Esophagus muscularis mucosa (tissue), 4 donors: ENCODE measurements at regions not wholly inside any gene's neighbourhood (a gene's known extent, or its start where the extent isn't known, plus 50 kb on each side); places are given as distances from the start of the nearest gene placed in this dataset.

Experiments
- DNase-seq: peaks from one replicate; pipeline ENCODE4 v3.0.0-alpha.2; 2017; ENCODE audit errors: extremely low spot score
- H3K27ac ChIP-seq, 4 donors: fragments of 200-600 bp; sonication (generic); replicated peaks in 1 of 4; 1 replicate in 3 of 4; 2 replicates in 1 of 4; pipeline ENCODE4 v1.5.1; 2016 to 2019; ENCODE audit warnings: mild to moderate bottlenecking in 1 of 4
- H3K27me3 ChIP-seq, 4 donors: fragments of 200-600 bp; sonication (generic); one replicate each; pipeline versions ENCODE4 v1.5.1 to v1.6.0; 2016 to 2019
- H3K36me3 ChIP-seq, 4 donors: fragments of 200-600 bp; sonication (generic); one replicate each; pipeline ENCODE4 v1.5.1; 2016 to 2019
- H3K4me1 ChIP-seq, 4 donors: fragments of 200-600 bp; sonication (generic); one replicate each; pipeline ENCODE4 v1.5.1; 2016 to 2019
- H3K4me3 ChIP-seq, 4 donors: fragments of 200-600 bp; sonication (generic); 1 replicate in 2 of 4; 2 replicates in 2 of 4; pipeline ENCODE4 v1.5.1; 2016 to 2019; ENCODE audit warnings: mild to moderate bottlenecking in 4 of 4, moderate library complexity in 1 of 4
- H3K9me3 ChIP-seq, 4 donors: fragments of 200-600 bp; sonication (generic); 1 replicate in 3 of 4; 2 replicates in 1 of 4; pipeline ENCODE4 v1.5.1; 2016 to 2019
- EP300 ChIP-seq: sonication (generic); formaldehyde crosslinking; IDR thresholded peaks from one replicate; pipeline ENCODE4 v1.6.1; 2017; ENCODE audit warnings: antibody characterized with exemption
- POLR2A ChIP-seq: fragments of 450-650 bp; IDR thresholded peaks from one replicate; pipeline ENCODE4 v1.6.1; 2017; ENCODE audit warnings: antibody characterized with exemption, moderate library complexity, mild to moderate bottlenecking, low read depth
- POLR2AphosphoS5 ChIP-seq, 2 donors: sonication (generic); formaldehyde crosslinking; IDR thresholded peaks; one replicate each; pipeline ENCODE4 v1.6.1; 2017; ENCODE audit warnings: antibody characterized with exemption in 2 of 2
- WGBS: methylation state at CpG from one replicate; pipeline ENCODE4 v1.1.5; 2018; 5-methylcytosine and 5-hydroxymethylcytosine counted together
- intact Hi-C: fragments of 100-400 bp; cut with DNase I; formaldehyde crosslinking; loops from one replicate; pipeline ENCODE4 v1.15.1; 2023
- TF ChIP-seq, protein P1 (sequence below), 3 experiments: fragments of 200-600 bp in 2 of 3; fragments of 450-650 bp in 1 of 3; sonication (generic) in 2 of 3; IDR thresholded peaks; one replicate each; pipeline ENCODE4 v1.5.1; 2017 to 2019; ENCODE audit warnings: antibody characterized with exemption in 3 of 3, mild to moderate bottlenecking in 2 of 3, moderate library complexity in 1 of 3

DNA sequence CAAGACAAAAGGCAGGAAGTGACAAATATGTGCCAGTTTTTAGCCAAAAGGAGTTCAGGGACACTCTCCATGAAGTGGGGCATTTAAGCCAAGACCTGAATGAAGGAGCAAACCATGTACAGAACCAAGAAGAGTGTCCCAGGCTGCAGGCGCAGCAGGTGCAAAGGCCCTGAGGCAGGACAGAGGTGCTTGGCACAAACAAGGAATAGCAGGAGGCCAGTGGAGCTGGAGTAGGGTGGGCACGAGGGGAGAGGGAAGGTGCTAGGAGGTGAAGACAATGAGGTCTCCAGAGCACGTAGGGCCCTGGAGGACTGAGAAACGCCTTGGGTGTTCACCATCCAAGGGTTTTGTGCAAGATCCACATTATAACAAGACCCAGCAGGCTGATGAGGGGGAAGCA, 474.1 kb downstream of the MN1 start:
- 93% methylated on average over 4 of the region's 4 CpGs for WGBS
- Histone ChIP-seq H3K9me3 (no peaks in the 10 kb centered on the region), H3K36me3 (no peaks in the 10 kb centered on the region), H3K4me3 (no peak overlapping the region), H3K27ac (no peak overlapping the region), H3K4me1 (peaks cover 3 to 25% (median 13%) of the 10 kb centered on the region in 4 donors), H3K27me3 (peaks cover 0 to 26% (median 5%) of the 10 kb centered on the region in 4 donors)
- DNase-seq = peak; percentile 55
- TF ChIP-seq POLR2AphosphoS5 (IDR thresholded peaks at IDR 0.05) (no peak), EP300 (no peak), POLR2A (no peak)
- TF ChIP-seq, protein P1, sequence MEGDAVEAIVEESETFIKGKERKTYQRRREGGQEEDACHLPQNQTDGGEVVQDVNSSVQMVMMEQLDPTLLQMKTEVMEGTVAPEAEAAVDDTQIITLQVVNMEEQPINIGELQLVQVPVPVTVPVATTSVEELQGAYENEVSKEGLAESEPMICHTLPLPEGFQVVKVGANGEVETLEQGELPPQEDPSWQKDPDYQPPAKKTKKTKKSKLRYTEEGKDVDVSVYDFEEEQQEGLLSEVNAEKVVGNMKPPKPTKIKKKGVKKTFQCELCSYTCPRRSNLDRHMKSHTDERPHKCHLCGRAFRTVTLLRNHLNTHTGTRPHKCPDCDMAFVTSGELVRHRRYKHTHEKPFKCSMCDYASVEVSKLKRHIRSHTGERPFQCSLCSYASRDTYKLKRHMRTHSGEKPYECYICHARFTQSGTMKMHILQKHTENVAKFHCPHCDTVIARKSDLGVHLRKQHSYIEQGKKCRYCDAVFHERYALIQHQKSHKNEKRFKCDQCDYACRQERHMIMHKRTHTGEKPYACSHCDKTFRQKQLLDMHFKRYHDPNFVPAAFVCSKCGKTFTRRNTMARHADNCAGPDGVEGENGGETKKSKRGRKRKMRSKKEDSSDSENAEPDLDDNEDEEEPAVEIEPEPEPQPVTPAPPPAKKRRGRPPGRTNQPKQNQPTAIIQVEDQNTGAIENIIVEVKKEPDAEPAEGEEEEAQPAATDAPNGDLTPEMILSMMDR (IDR thresholded peaks at IDR 0.05) = no peak
- intact Hi-C loops = no loop called here

DNA sequence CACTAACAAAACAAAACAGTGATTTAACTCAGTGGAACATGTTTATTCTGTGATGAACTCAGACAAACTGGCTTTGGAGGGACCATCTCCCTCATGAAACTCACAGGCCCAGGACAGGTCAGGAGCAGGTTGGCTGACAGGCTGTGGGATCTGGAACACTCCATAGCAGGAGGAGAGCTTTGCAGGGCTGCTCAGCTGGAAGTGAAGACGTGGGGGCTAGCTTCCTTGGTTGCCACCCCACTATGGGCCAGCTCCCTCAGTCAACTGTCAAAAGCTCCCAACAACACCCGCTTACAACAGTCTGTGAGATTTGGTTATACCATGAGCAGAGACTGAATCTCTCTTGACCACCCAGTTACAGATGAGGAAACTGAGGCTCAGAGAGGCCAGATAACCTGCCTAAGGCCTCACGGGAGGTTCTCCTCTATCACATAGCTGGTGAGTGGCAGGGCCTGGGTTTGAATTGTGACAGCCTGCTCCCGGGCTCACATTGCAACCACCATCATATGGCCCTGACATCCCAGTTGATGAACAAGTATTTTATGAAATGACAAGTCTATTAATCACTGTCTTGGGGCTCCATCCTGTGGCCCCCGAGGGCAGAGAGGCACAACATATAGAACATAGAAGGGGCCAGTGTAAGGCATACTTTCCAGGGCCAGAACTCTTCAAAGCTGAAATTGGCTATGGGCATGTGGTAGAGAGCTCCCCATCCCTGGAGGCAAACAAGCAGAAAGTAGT, 473.4 kb downstream of the MN1 start:
- Histone ChIP-seq H3K27me3 (peaks cover 0 to 19% (median 5%) of the 10 kb centered on the region in 4 donors), H3K36me3 (no peaks in the 10 kb centered on the region), H3K9me3 (no peaks in the 10 kb centered on the region), H3K4me3 (no peak overlapping the region), H3K27ac (no peak overlapping the region), H3K4me1 (peaks cover 3 to 25% (median 13%) of the 10 kb centered on the region in 4 donors)
- TF ChIP-seq, protein P1 (IDR thresholded peaks at IDR 0.05) = no peak
- TF ChIP-seq POLR2AphosphoS5 (IDR thresholded peaks at IDR 0.05) (no peak), POLR2A (no peak), EP300 (no peak)
- peak; percentile 55 for DNase-seq
- intact Hi-C loops = no loop called here
- 90% methylated on average over 3 of the region's 5 CpGs for WGBS

DNA sequence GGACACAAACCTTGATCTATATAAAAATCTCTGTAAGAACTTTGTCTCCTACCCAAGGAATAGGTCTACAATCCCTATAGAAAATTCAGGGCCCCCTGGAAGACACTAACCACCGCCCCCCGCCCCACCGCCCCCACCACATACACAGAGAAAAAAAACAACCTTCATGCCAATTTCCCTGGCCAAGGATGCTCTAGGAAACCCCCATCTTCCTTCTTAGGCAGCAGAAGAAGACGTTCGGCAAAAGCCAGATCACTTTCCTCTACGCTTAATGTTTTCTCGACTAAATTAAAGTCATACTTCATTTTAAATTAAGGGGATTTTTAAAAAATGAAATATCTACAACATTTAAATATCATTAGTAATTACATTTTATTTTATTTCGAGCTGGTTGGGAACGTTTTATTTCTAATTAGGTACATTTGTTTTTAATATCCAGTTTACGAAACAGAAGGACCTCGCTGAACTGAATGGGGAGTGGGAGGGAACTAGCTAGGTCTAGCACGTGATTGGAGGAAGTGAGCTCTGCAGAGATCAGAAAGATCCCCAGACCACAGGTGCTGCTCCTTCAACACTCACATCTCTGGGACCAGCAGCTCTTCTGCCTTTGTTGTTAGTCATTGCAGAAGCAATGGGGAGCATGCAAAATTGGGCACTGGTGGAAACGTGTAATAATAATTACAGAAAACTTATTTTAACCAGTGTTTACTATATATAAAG, 472.3 kb downstream of the MN1 start:
- Histone ChIP-seq H3K4me3 (no peak overlapping the region), H3K4me1 (peaks cover 3 to 20% (median 13%) of the 10 kb centered on the region in 4 donors), H3K27ac (no peak overlapping the region), H3K27me3 (peaks cover 0 to 8% (median 0%) of the 10 kb centered on the region in 4 donors), H3K36me3 (no peaks in the 10 kb centered on the region), H3K9me3 (no peaks in the 10 kb centered on the region)
- 22% methylated on average over 13 of the region's 13 CpGs for WGBS
- intact Hi-C loops = no loop called here
- TF ChIP-seq, protein P1 (IDR thresholded peaks at IDR 0.05) = no peak
- no peak for TF ChIP-seq EP300
- no peak for TF ChIP-seq POLR2A
- no peak for TF ChIP-seq POLR2AphosphoS5 (IDR thresholded peaks at IDR 0.05)
- peak; percentile 62 for DNase-seq

DNA sequence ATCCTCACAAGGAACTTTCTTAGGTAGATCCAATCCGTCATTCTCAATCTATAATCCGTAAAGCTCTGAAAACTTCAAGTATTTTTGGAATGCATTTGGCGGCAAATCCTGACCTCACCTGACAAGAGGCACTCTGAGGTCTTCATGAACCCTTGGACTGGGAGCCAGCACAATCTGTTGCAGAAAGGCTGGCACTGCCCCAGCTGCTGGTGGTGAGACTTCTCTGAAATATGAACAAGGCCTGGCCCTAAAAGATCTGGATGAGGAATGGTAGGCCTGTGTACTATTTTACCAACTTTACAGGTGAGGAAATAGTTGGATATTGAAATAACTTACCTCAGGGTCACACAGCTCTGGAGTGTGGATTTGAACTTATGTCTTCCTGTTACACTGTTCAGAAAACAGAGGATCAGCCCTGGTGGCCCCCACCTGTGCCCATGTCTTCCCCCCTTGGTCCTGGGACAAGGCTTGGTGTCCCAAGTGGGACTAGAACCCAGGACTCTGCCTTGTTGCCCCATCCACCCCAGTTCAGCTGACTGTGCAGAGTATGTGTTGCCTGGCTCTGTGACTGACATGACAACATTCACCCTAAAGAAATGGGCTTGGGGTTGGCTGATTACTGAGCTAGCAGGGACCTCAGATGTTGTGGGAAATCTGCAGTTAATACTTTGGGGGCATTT, 471.4 kb downstream of the MN1 start:
- Histone ChIP-seq H3K36me3 (no peaks in the 10 kb centered on the region), H3K4me3 (no peak overlapping the region), H3K4me1 (peaks cover 3 to 20% (median 13%) of the 10 kb centered on the region in 4 donors), H3K27me3 (peaks cover 0 to 4% (median 0%) of the 10 kb centered on the region in 4 donors), H3K9me3 (no peaks in the 10 kb centered on the region), H3K27ac (no peak overlapping the region)
- TF ChIP-seq, protein P1 (IDR thresholded peaks at IDR 0.05) = no peak
- TF ChIP-seq EP300 (no peak), POLR2AphosphoS5 (IDR thresholded peaks at IDR 0.05) (no peak), POLR2A (no peak)
- intact Hi-C loops = no loop called here
- WGBS = 87% methylated on average over 3 of the region's 3 CpGs
- peak; percentile 83 for DNase-seq
